ENCODE measurements at regions not wholly inside any gene's neighbourhood (a gene's known extent, or its start where the extent isn't known, plus 50 kb on each side); places are given as distances from the start of the nearest gene placed in this dataset.
"Not testable (repeated sequence)": the region's sequence is repeated elsewhere in the genome, so short reads cannot be mapped to it uniquely, and the experiment has no call there.

- DNase-seq: not testable (repeated sequence)
Measured at GRCh38 chr17:20917610-20918306, 125.1 kb downstream of the USP22 start.

- no peak for DNase-seq
Measured at GRCh38 chr17:20920095-20920814, 122.6 kb downstream of the USP22 start.

GRCh38 chr17:20920815-20921199 is 122.0 kb downstream of the USP22 start:
- no peak for DNase-seq

- DNase-seq: no peak
Measured at GRCh38 chr17:20922128-20922670, 120.6 kb downstream of the USP22 start.

GRCh38 chr17:20924306-20924705 is 118.5 kb downstream of the USP22 start:
- DNase-seq: no peak

GRCh38 chr17:20925091-20925490 is 117.7 kb downstream of the USP22 start:
- DNase-seq: no peak

GRCh38 chr17:20925954-20926353 is 116.9 kb downstream of the USP22 start:
- DNase-seq: no peak

- DNase-seq: no peak
Measured at GRCh38 chr17:20926532-20926931, 116.3 kb downstream of the USP22 start.

GRCh38 chr17:20927308-20927977 is 115.4 kb downstream of the USP22 start:
- no peak for DNase-seq

- no peak for DNase-seq
Measured at GRCh38 chr17:20929334-20929733, 113.5 kb downstream of the USP22 start.

- DNase-seq: no peak
Measured at GRCh38 chr17:20930081-20930760, 112.6 kb downstream of the USP22 start.

GRCh38 chr17:20933040-20933439 is 109.8 kb downstream of the USP22 start:
- not testable (repeated sequence) for DNase-seq

GRCh38 chr17:20934288-20934687 is 108.5 kb downstream of the USP22 start:
- DNase-seq: no peak

GRCh38 chr17:20935740-20936139 is 107.1 kb downstream of the USP22 start:
- no peak for DNase-seq

- no peak for DNase-seq
Measured at GRCh38 chr17:20938244-20938643, 104.6 kb downstream of the USP22 start.

GRCh38 chr17:20938988-20939615 is 103.7 kb downstream of the USP22 start:
- DNase-seq: no peak

- DNase-seq: no peak
Measured at GRCh38 chr17:20941872-20942271, 100.9 kb downstream of the USP22 start.

- no peak for DNase-seq
Measured at GRCh38 chr17:20944014-20944865, 98.6 kb downstream of the USP22 start.

- DNase-seq: not testable (repeated sequence)
Measured at GRCh38 chr17:20947708-20948107, 95.1 kb downstream of the USP22 start.

- DNase-seq: no peak
Measured at GRCh38 chr17:20948984-20949777, 93.6 kb downstream of the USP22 start.
